Renal cortex interstitium (tissue), 11 donors: ENCODE measurements at regions not wholly inside any gene's neighbourhood (a gene's known extent, or its start where the extent isn't known, plus 50 kb on each side); places are given as distances from the start of the nearest gene placed in this dataset.

Source experiments
- DNase-seq, 11 donors: peaks; one replicate each; pipeline ENCODE4 v3.0.0-alpha.2; 2013; ENCODE audit warnings: low read depth in 9 of 11, low spot score in 4 of 11; ENCODE audit errors: extremely low read depth in 1 of 11

DNA sequence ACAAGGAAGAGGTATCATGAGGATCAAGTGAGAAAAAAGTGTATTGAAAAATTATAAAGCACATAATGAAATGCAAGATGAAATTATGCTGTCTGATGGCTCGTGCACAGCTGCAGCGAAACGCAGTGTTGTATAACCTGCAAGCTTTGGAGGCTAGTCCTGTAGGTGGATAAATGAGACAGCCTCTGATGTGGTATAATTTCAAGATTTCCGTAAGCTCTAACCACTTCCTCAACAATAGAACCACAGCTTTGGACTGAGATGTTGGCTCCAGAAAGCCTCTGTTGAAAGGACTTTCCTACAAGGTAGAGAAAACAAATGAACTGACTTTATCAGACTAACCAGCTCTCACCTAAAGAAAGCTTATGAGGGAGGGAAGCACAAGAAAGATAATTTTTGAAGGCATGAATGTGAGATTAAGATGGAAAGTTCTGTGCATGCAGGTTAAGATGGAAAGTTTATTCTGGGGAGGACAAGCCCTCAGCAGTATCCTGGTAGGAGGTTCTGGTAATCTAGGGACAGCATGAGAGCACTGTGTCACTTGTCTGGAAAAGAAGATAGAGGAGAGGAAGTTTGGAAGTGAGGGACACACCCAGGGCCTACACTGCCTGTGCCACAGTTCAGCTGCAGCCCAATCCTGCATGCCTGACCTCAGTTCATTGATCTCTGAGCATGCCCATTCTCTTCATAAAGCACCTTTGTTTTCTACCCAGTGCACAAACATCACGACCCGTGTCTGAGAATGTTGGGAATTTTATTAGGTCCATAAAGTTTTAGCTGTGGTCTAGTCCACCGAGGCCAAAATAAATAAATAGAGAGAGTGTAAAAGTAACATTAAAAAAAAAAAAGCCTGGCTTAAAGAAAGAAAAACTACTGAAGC is 161.5 kb upstream of the SFRP2 start:
- DNase-seq = peak in 10 of 11 donors; percentile 1 to 41 (median 13)

DNA sequence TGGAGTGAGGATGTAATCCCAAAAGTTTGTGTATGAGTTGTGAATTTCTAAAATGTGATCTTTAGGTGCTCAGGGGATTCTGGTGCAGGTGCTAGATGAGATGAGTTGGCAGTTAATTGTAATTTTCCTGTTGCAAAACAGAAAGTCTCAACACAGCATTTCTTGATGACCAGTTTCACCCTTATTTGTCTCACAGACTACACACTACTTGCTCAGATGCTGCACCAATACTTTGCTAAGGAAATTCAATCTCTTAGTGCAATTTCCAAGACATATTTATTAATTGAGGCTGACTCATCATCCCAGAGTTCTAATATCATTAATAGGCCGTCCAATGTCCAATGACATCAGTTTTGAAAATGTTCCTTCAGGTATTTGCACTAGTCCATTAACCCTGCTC is 159.2 kb upstream of the SFRP2 start:
- no peak for DNase-seq

DNA sequence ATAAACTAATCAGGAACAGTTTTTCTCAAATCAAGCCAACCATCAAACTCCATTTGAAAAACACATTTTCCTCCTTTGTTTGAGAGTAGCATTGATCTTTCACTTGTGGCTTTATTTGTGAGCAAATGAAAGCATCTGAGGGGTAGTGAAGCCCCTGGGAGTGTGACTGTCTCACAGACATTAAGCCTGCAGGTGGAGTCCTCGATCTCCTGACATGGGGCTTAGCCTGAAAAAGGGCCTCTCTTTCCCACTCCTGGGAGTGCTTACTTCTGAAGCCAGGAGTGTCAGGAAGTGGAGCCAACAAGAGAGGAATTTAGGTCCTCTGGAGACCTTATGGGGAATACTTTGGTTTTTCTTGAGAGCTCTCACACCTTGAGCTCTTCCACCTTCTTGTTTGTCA is 158.2 kb upstream of the SFRP2 start:
- DNase-seq = no peak

DNA sequence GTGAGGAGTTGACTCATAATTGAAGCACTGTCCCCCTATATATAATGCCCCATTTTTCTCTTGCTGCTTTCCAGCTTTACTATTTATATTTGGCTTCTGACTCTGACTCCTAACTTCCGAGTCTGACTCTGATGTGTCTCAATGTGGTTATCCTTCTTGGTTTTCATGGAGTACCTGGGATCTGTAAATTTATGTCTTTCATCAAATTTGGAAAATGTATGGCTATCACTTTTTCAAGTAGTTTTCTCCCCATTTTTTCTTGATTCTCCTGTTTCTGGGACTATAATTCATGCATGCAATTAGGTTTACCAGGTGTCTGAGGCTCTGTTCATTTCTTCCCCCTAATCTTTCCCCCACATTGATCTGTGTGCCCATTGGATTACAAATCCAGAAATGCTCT is 156.8 kb upstream of the SFRP2 start:
- DNase-seq = no peak

DNA sequence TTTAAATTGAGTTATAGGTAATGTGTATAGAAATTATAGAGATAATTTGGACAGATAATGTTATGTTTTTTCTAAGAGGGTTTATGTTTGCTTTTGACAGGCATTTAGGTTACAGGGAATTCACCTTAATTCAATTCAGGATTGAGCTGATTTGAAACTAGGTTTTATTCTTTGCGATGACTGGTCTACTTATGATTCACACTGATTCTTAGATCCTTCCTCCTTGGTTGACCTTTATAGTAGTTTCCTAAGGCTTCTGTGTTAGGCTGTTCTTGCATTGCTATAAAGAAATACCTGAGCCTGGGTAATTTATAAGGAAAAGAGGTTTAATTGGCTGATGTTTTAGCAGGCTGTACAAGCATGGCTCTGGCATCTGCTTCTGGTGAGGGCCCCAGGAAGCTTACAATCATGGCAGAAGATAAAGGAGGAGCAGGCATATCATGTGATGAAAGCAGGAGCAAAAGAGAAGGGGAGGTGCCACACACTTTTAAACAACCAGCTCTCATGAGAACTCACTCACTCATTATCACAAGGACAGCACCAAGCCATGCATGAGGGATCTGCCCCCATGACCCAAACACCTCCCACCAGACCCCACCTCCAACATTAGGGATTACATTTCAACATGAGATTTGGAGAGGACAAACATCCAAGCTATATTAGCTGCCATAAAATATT is 155.0 kb upstream of the SFRP2 start:
- DNase-seq = no peak

DNA sequence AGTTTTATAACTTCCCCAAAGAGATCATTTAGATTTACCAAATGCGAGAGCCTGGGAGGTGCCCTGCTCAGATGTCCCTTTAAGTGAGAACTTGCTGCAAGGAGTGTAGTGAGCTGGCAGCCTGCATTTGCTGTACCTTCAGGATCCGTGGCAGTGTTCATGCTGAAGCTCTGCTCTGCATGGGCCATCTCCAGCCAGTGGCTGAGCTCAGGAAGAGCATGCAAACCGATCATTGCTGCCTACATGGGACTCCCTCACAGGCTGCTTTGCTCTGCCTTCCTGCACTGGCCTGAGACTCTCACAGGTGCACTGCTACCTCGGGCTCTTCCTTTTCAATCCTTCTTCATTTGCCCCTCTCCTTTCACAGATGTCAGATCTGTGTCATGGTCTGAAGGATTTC is 152.0 kb upstream of the SFRP2 start:
- no peak for DNase-seq

DNA sequence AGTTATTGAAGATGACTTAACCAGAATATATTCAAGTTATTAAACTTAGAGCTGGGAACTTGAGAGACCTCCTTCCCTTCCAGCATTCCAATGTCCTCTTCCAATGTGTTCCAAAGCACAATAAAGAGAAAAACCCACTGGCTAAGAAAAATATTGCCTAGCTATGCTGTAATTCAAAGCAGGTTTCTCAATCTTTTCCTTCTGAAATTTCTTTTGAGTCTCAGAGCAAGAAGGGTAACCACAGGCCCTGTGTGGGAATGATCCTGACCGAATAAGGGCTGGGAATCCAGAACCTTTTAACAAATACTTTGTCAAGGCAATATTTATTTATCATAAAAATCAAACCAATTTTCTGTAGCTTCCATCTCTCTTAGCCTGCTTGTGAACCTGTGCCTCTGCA is 150.7 kb upstream of the SFRP2 start:
- no peak for DNase-seq

DNA sequence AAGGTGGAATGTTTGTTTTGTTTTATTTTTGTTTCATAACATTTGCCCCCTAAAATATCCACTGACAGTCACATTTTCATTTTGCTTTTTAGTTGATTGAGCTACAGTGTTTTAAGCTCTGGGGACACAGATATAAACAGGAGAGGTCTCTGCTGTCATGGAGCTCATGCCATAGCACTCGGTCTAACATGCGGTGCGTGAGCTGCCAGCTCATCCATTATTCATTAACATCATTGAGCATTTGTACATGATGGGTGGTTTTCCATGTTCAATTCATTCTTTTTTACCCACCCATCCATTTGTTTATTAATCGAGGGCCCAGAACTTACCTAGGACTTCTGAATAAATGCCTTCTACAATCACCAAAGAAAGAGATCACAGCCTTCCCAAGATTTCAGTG is 150.1 kb upstream of the SFRP2 start:
- DNase-seq = no peak

DNA sequence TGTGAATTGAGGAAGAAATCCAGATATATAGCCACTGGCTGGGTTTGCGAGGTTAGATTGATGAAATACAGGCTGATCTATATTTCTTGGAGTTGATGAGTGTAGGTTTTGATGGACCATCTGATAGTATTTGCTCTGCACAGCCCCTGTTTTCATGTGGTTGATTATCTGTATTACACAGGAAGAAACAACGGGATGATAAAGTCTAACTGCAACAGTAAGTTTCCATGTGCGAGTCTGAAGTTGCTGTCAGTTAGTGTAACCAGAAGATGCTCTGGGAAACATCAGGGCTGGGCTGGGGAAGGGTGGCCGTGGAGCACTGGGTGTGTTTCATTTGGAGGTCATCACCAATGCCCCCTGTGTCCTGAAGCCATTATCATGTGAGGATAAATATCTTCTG is 148.4 kb upstream of the SFRP2 start:
- DNase-seq = no peak

DNA sequence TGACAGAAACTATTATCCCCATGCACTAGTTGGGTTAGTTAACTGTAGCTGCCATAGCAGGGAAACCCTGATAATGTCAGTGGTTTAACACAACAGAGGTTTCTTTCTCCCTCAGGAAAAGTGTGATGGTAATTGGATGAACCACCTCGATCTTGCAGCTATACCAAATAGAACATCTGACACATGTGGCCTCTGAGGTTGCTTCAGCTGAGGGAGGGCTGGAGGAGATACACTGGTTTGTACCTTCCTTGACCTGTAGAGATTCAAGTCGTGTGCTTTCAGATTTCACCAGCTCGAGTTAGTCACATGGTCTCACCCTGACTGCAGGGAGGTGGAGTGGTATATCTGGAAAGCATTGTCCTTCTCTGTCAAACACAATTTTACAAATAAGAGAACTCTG is 147.2 kb upstream of the SFRP2 start:
- no peak for DNase-seq

DNA sequence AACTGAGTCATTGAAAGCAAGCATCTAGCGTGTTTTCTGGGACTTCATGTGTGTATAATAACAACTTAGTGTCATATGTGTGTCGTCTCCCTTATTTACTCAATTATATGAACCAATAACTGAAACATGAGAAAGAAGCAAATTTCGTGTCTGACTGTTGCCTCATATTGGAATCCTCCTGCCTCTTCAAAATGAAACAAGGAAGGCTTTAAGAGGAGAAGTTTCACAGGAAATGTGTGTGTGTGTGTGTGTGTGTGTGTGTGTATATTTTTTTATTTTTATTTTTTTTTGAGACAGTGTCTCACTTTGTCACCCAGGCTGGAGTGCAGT is 145.8 kb upstream of the SFRP2 start:
- DNase-seq = no peak

DNA sequence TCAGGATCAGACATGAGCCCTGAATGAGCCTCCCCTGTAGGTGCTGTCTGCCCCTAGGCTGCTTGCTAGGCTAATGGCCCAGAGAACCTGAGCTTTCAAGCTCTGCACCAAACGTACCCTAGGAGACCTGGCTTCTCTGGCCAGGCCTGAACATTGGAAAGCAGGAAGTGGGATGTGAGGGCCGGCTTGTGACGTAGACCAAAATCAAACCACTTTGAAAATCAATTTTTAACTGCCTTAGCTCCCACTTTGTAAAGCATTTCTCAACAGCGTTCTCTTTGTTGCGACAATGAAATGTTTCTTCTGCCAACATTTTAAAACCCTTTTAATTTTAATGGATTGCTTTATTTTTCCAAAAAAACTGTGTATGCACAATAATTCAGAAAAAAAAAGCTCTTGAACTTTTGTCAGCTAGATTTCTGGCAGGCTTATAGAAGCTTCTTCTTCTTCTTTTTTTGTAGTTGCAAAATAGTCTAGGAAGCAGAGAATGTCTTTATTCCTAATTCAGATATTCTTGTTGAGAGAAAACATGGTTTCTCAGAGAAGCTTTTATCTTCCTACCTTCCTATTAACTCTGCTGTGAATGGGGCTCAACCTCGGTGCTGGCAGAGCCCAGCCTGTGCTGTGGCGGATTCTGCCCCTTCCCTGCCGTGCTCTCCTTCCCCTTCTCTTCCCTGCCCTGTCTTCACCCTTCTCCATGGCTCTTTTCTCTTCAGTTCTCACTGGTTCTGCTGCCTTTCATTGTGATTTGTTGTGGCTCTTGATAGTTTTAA is 145.2 kb upstream of the SFRP2 start:
- no peak for DNase-seq

DNA sequence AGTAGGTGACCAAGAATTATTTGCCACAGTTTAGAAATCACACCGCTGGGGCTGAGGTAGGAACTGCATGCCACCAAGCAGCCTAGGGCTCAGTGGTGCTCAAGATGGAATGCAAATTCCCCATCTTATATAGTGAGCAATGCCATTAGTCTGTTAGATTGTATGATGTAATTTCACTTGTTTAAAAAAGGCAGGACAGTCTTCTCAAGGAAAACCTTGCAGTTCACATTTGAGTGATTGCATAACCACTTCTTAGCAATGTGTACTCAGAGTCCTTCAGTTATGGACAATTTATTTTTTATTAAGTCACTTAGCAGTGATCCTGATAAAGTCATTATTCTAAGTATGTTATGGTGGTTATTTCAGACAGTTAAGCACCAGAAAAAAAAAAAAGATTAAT is 142.9 kb upstream of the SFRP2 start:
- no peak for DNase-seq

DNA sequence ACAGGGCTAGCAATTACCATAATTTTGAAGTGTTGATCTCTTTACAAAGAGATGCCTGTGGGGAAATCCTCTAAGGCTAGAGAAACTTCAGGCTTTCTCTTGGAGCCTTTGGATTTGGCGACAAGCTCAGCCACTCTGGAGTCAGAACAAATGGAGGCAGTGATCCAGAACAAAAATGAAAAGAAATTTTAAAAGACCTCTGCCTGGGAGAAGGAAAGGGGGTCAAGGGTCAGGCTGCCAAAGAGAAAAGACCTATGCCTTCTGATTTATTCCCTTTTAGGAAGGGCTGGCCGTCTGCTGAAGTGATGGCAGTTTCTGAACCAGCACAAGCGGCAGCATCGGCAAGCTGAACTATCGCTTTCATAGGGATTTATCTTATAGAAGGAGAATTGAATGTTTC is 140.8 kb upstream of the SFRP2 start:
- no peak for DNase-seq

DNA sequence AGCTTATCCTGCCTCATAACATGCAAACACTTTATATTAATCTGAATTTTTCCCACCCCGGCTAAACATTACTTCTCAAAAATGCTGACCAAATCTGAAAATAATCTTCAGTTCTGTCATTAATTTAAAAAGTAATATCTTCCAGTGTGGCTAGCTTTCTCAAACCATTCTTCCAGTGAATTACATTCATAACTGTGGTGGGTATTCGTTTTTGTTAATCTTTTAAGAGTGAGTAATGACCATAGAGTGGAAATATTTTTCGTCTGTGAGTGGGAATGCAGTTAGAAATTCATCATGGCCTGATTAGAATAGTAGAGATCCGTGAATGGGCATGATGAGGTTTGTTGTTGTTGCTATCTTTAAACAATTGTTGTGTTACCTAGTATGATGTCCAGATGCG is 138.6 kb upstream of the SFRP2 start:
- no peak for DNase-seq

DNA sequence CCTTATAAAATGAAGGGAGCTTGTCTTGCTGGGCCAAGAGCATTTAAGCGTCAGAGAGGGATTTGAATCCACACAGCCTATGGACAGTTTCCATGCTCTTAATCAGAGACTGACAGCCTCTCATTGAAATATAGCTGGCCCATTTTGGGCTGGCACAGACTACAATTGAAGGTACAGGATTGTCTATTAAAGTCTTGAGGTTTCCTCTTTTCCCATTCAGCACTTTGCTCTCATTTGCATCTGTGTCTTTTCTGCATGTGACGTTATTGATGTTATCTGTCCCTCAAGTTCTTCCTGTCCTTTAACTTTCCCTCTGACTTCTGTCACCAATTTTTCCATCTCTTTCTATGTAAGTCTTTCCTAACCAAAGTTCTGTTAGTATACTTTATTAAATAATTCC is 133.3 kb upstream of the SFRP2 start:
- DNase-seq = no peak

DNA sequence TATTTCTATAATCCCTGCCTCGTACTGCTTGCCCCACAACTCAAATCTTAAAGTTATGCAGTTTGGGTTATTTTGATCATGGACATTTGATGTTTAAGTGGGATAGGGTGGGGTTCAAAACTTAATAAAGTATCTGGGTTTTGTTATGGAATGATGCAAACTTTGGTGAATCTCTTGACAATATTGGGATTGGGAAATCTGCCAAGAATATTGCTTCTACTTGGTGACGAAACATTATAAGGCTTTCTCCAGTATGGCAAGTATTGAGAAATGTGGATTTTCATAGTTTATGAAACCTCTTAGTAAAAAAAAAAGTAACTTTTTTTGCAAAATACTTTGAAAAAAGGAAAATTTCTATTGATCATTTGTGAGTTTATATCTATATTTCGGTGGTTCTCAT is 130.8 kb upstream of the SFRP2 start:
- no peak for DNase-seq

DNA sequence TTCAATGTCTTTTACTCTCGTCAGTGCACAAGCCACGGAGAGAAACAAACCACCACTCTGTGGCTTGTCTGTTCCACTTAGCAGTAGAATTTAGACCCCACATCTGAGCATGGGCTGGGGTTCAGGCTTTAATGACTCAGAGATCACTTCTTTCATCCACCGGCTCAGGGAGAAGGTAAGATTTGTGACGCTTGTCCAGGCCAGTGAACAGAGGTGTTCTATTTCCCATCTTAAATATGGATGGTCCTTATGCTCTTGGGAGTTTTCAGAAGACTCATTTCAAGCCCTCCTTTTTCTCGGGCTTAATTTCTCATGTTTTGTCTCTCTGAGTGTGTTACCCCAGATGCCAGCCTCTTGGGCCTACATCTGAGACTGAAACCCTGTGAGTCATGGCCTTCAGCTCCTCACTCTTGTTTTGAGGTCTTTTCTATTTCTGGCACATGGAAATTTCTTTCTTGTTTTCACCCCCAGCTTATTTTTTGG is 127.4 kb upstream of the SFRP2 start:
- DNase-seq = no peak

DNA sequence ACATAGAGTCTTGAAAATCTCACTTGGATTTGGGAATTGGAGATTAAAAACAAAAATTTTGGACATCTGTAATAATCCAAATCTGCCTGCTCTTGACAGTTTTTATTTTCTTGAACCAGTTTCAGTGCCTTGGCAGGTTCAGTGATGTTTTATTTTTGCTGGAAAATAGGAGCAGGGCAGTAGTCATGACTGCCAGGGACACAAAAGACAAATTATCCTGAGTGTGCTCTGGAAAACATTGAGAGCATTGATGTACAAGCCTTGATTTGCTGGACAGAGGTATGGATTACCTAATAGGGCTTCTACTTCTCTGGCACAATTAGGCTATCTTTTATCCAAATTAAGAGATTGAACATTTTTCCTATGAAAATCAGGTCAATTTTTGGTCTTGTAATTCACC is 123.4 kb upstream of the SFRP2 start:
- no peak for DNase-seq

DNA sequence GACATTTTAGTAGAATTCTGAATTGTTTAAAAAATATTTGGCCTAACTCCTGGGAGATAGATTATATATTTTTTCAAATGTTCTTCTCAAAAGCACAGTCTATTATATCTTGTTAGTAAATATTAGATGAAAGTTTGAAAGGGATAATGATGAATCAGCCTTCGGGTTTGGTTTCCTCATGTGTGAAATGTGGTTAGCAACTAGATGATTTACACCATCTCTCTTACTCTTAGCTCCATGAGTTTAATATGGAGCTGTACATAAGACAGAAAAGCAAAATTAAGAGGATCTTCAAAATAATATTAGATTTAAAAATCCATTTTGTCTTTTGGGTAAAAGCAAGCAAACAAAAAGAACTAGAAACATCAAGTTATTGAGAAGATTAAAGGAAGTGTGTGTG is 120.8 kb upstream of the SFRP2 start:
- DNase-seq = no peak
